Right lobe of liver (tissue), 6 donors: ENCODE measurements at regions not wholly inside any gene's neighbourhood (a gene's known extent, or its start where the extent isn't known, plus 50 kb on each side); places are given as distances from the start of the nearest gene placed in this dataset.

Source experiments
- ATAC-seq, 4 donors: fragments of 200-7000 bp; cut with Tn5 transposase; one replicate each; pipeline ENCODE4 v1.9.1; 2020; ENCODE audit warnings: mild to moderate bottlenecking in 4 of 4, moderate library complexity in 4 of 4
- DNase-seq, 3 donors: peaks; one replicate each; pipeline ENCODE4 v3.0.0-alpha.2; 2020
- H3K27ac ChIP-seq, 3 donors: fragments of 200-600 bp; one replicate each; pipeline ENCODE4 v1.8.0; 2022
- H3K27me3 ChIP-seq, 2 donors: fragments of 200-600 bp; one replicate each; pipeline ENCODE4 v1.8.0; 2022
- H3K36me3 ChIP-seq, 4 donors: fragments of 200-600 bp; sonication (generic) in 1 of 4; one replicate each; pipeline versions ENCODE4 v1.5.1 to v1.8.0; 2017 to 2022; ENCODE audit warnings: control low read depth in 1 of 4
- H3K4me1 ChIP-seq, 4 donors: fragments of 200-600 bp; sonication (generic) in 1 of 4; one replicate each; pipeline versions ENCODE4 v1.5.1 to v1.8.0; 2017 to 2022; ENCODE audit warnings: control low read depth in 1 of 4
- H3K4me3 ChIP-seq, 3 donors: fragments of 200-600 bp; one replicate each; pipeline ENCODE4 v1.8.0; 2022
- H3K9me3 ChIP-seq, 4 donors: fragments of 200-600 bp; sonication (generic) in 1 of 4; one replicate each; pipeline versions ENCODE4 v1.5.1 to v1.8.0; 2017 to 2022; ENCODE audit warnings: control low read depth in 1 of 4
- POLR2A ChIP-seq: fragments of 450-650 bp; IDR thresholded peaks from one replicate; pipeline ENCODE4 v1.6.1; 2017; ENCODE audit warnings: antibody characterized with exemption, mild to moderate bottlenecking
- WGBS: methylation state at CpG from one replicate; pipeline ENCODE4 v1.1.6; 2018; ENCODE audit warnings: low coverage, low lambda C conversion rate; ENCODE audit not compliant: insufficient coverage; ENCODE audit errors: missing lambda C conversion rate; 5-methylcytosine and 5-hydroxymethylcytosine counted together
- intact Hi-C, 2 donors: fragments of 100-400 bp; cut with DNase I; formaldehyde crosslinking; loops; one replicate each; pipeline versions ENCODE4 v1.11.2 to v1.14.1; 2022
- TF ChIP-seq, protein P1 (sequence below), 4 donors: fragments of 200-600 bp in 3 of 4; fragments of 450-650 bp in 1 of 4; IDR thresholded peaks; one replicate each; pipeline versions ENCODE4 v1.5.1 to v1.8.0; 2016 to 2022; ENCODE audit warnings: antibody characterized with exemption in 4 of 4, mild to moderate bottlenecking in 2 of 4
- donor health status: DM: no; HTN: yes; CAD: no.
- donor health status: DM: no; HTN: no; CAD: no.
- donor health status: DM: no; HTN: no; CAD: no.
- donor health status: DM: no; HTN: yes; CAD: no.
- donor health status: DM: no; HTN: yes; CAD: no.

DNA sequence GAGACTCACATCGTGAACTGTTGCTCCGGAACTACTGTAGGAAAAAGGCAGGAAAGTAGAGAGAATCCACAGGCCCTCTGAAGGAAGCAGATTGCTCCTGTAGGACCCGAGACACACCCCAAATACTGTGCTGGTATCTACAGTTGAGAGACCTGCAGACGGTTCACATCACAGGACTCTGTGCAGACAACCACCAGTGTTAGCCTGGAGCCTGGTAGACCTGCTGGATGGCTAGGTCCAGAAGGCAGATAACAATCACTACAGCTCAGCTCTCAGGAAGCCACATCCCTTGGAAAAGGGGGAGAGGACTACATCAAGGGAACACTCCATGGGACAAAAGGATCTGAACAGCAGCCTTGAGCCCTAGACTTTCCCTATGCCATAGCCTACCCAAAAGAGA lies 311.8 kb upstream of the PRKCQ start:
- H3K4me1 ChIP-seq, result no peaks in the 10 kb centered on the region
- H3K27ac ChIP-seq, result no peak overlapping the region
- H3K9me3 ChIP-seq, result no peaks in the 10 kb centered on the region
- no peak for TF ChIP-seq POLR2A
- TF ChIP-seq, protein P1, sequence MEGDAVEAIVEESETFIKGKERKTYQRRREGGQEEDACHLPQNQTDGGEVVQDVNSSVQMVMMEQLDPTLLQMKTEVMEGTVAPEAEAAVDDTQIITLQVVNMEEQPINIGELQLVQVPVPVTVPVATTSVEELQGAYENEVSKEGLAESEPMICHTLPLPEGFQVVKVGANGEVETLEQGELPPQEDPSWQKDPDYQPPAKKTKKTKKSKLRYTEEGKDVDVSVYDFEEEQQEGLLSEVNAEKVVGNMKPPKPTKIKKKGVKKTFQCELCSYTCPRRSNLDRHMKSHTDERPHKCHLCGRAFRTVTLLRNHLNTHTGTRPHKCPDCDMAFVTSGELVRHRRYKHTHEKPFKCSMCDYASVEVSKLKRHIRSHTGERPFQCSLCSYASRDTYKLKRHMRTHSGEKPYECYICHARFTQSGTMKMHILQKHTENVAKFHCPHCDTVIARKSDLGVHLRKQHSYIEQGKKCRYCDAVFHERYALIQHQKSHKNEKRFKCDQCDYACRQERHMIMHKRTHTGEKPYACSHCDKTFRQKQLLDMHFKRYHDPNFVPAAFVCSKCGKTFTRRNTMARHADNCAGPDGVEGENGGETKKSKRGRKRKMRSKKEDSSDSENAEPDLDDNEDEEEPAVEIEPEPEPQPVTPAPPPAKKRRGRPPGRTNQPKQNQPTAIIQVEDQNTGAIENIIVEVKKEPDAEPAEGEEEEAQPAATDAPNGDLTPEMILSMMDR (IDR thresholded peaks at IDR 0.05), result no peak
- WGBS, result 58% methylated on average over 4 of the region's 4 CpGs
- no peak overlapping the region for H3K4me3 ChIP-seq
- ATAC-seq (no peak), DNase-seq (no peak)
- H3K36me3 ChIP-seq, result no peaks in the 10 kb centered on the region
- H3K27me3 ChIP-seq, result no peaks in the 10 kb centered on the region
- intact Hi-C loops, result no loop called here

DNA sequence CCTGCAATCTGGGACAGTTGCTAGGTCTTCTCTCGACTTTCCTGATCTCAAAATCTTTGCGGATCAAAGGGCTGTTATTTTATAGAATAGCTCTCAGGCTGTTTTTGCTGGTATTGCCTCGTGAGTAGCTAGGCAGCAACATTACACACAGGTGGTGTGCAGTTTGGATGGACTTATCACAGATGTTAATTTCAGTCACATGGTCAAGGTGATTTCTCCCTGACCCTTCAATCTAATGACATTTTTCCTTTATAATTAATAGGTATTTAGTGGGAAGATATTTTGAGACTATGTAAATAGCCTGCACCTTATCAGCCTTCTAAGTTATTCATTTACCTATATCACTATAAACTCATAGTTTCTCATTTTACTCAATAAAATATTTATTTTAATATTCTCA lies 309.6 kb upstream of the PRKCQ start:
- no peak for DNase-seq
- no peak for ATAC-seq

GRCh38 chr10:6888434-6888833 lies 308.4 kb upstream of the PRKCQ start:
- TF ChIP-seq, protein P1 (IDR thresholded peaks at IDR 0.05), result no peak
- TF ChIP-seq POLR2A, result no peak
- DNase-seq (no peak), ATAC-seq (no peak)
- intact Hi-C loops, result no loop called here
- no peaks in the 10 kb centered on the region for H3K27me3 ChIP-seq
- no peaks in the 10 kb centered on the region for H3K4me1 ChIP-seq
- no peaks in the 10 kb centered on the region for H3K9me3 ChIP-seq
- H3K4me3 ChIP-seq, result no peak overlapping the region
- H3K36me3 ChIP-seq, result no peaks in the 10 kb centered on the region
- 73% methylated on average over 2 of the region's 2 CpGs for WGBS
- no peak overlapping the region for H3K27ac ChIP-seq

More for the DNA sequence above, 309.6 kb upstream of the PRKCQ start:
- WGBS, result 49% methylated on average over 3 of the region's 3 CpGs
- Histone ChIP-seq H3K36me3 (no peaks in the 10 kb centered on the region), H3K4me3 (no peak overlapping the region), H3K9me3 (no peaks in the 10 kb centered on the region), H3K4me1 (no peaks in the 10 kb centered on the region), H3K27ac (no peak overlapping the region), H3K27me3 (no peaks in the 10 kb centered on the region)
- TF ChIP-seq, protein P1 (IDR thresholded peaks at IDR 0.05), result no peak
- no peak for TF ChIP-seq POLR2A
- intact Hi-C loops, result no loop called here

GRCh38 chr10:6885284-6885683 lies 305.2 kb upstream of the PRKCQ start:
- intact Hi-C loops, result no loop called here
- H3K4me1 ChIP-seq, result no peaks in the 10 kb centered on the region
- no peak for ATAC-seq
- no peaks in the 10 kb centered on the region for H3K36me3 ChIP-seq
- H3K4me3 ChIP-seq, result no peak overlapping the region
- TF ChIP-seq, protein P1 (IDR thresholded peaks at IDR 0.05), result no peak
- TF ChIP-seq POLR2A, result no peak
- DNase-seq, result no peak
- H3K27ac ChIP-seq, result no peak overlapping the region
- WGBS, result 44% methylated on average over 2 of the region's 2 CpGs
- H3K27me3 ChIP-seq, result no peaks in the 10 kb centered on the region
- H3K9me3 ChIP-seq, result no peaks in the 10 kb centered on the region

GRCh38 chr10:6881987-6882386 lies 301.9 kb upstream of the PRKCQ start:
- H3K27ac ChIP-seq, result no peak overlapping the region
- ATAC-seq (no peak), DNase-seq (no peak)
- H3K36me3 ChIP-seq, result no peaks in the 10 kb centered on the region
- intact Hi-C loops, result no loop called here
- H3K9me3 ChIP-seq, result no peaks in the 10 kb centered on the region
- 71% methylated on average over 1 of the region's 1 CpG for WGBS
- no peak overlapping the region for H3K4me3 ChIP-seq
- H3K27me3 ChIP-seq, result no peaks in the 10 kb centered on the region
- TF ChIP-seq POLR2A, result no peak
- TF ChIP-seq, protein P1 (IDR thresholded peaks at IDR 0.05), result no peak
- H3K4me1 ChIP-seq, result no peaks in the 10 kb centered on the region
